HepG2 (cell line): ENCODE measurements at regions not wholly inside any gene's neighbourhood (a gene's known extent, or its start where the extent isn't known, plus 50 kb on each side); places are given as distances from the start of the nearest gene placed in this dataset.

Source experiments
- ATAC-seq: fragments of 200-7000 bp; cut with Tn5 transposase; 3 replicates; pipeline ENCODE4 v1.9.1; 2020; ENCODE audit warnings: mild to moderate bottlenecking, moderate library complexity
- BruUV-seq: library from RNA; stranded (reverse); fragments of 400-500 nt; replicated peaks from 2 replicates; lab custom pipeline; 2021; lab: Mats Ljungman, UMichigan
- CTCF ChIA-PET: fragments of 300-600 bp; formaldehyde crosslinking; extraction: SDS; loops from one replicate; lab custom pipeline; 2021; ENCODE audit warnings: low total read pairs, inconsistent platforms, low intra/inter-chr PET ratio; lab: Yijun Ruan, JAX
- POLR2A ChIA-PET: fragments of 350-600 bp; sonication (Branson Sonifier 250); formaldehyde crosslinking; loops from one replicate; lab custom pipeline; 2020; ENCODE audit warnings: antibody characterized with exemption, inconsistent platforms; lab: Yijun Ruan, JAX
- DNase-seq: peaks from one replicate; pipeline ENCODE4 v3.0.0-alpha.2; 2015; ENCODE audit warnings: low spot score
- FAIRE-seq: peaks from 3 replicates; lab custom pipeline; 2011; peaks lifted over from hg19 to GRCh38; lab: Jason Lieb, UNC
- H2AFZ ChIP-seq: one replicate; pipeline ENCODE4 v1.6.1; 2011; ENCODE audit warnings: low read length, inconsistent platforms
- H3K27ac ChIP-seq: fragments of 300-600 bp; 3 replicates; pipeline ENCODE4 v1.8.0; 2011; ENCODE audit warnings: mixed run types, mild to moderate bottlenecking, mixed read lengths, low read length, inconsistent platforms; ENCODE audit not compliant: insufficient read depth; ENCODE audit errors: extremely low read length
- H3K27me3 ChIP-seq, 2 experiments: fragments of 200-600 bp in 1 of 2; 2 replicates in 1 of 2; 3 replicates in 1 of 2; pipeline versions ENCODE4 v1.6.0 to v1.8.0; 2011; ENCODE audit warnings: low read length in 2 of 2, mild to moderate bottlenecking in 2 of 2, moderate library complexity in 2 of 2, inconsistent platforms in 1 of 2; ENCODE audit not compliant: insufficient read depth in 2 of 2, control insufficient read depth in 1 of 2
- H3K36me3 ChIP-seq, 2 experiments: fragments of 200-600 bp in 1 of 2; replicated peaks in 1 of 2; 2 replicates in 1 of 2; 3 replicates in 1 of 2; pipeline versions ENCODE4 v1.5.1 to v1.8.0; 2011; ENCODE audit warnings: low read length in 2 of 2, inconsistent platforms in 1 of 2; ENCODE audit not compliant: insufficient read depth in 2 of 2, control insufficient read depth in 1 of 2
- H3K4me1 ChIP-seq: 2 replicates; pipeline ENCODE4 v1.5.1; 2012; ENCODE audit warnings: low read length, inconsistent platforms; ENCODE audit not compliant: insufficient read depth
- H3K4me2 ChIP-seq: 2 replicates; pipeline ENCODE4 v1.6.0; 2011; ENCODE audit warnings: low read depth, low read length, inconsistent platforms
- H3K4me3 ChIP-seq, 3 experiments: fragments of 200-600 bp in 1 of 3; sonication (generic), shearing (Covaris generic) in 1 of 3; replicated peaks in 1 of 3; 2 replicates each; pipeline ENCODE4 v1.5.1; 2011 to 2016; ENCODE audit warnings: low read length in 3 of 3, inconsistent platforms in 2 of 3, low read depth in 2 of 3, mild to moderate bottlenecking in 2 of 3, control low read depth in 1 of 3, mixed read lengths in 1 of 3; ENCODE audit not compliant: insufficient read depth in 1 of 3
- H3K79me2 ChIP-seq: one replicate; pipeline ENCODE4 v1.6.1; 2011; ENCODE audit warnings: low read length, inconsistent platforms; ENCODE audit not compliant: insufficient read depth
- H3K9ac ChIP-seq: 2 replicates; pipeline ENCODE4 v1.6.0; 2011; ENCODE audit warnings: mild to moderate bottlenecking, low read depth, low read length, inconsistent platforms; ENCODE audit not compliant: insufficient read depth
- H3K9me3 ChIP-seq: 2 replicates; pipeline ENCODE4 v1.5.1; 2012; ENCODE audit warnings: mild to moderate bottlenecking, low read length
- H4K20me1 ChIP-seq: 2 replicates; pipeline ENCODE4 v1.6.0; 2011; ENCODE audit warnings: inconsistent platforms, mild to moderate bottlenecking, low read length, moderate library complexity; ENCODE audit not compliant: insufficient read depth
- CCDC6 ChIP-seq: sonication (generic); formaldehyde crosslinking; IDR thresholded peaks from 2 replicates; pipeline ENCODE4 v1.8.1; 2022; ENCODE audit warnings: mild to moderate bottlenecking, missing genetic modification reagents, moderate library complexity
- IRX3 ChIP-seq: sonication (generic); formaldehyde crosslinking; IDR thresholded peaks from 2 replicates; pipeline ENCODE4 v1.8.1; 2023; ENCODE audit warnings: mild to moderate bottlenecking, low read depth, missing genetic modification reagents, borderline replicate concordance
- MAFK ChIP-seq, 2 experiments: IDR thresholded peaks in 1 of 2; conservative IDR thresholded peaks in 1 of 2; 2 replicates each; pipeline ENCODE4 v1.6.1; 2011; ENCODE audit warnings: improper control_type of control experiment in 2 of 2, low read length in 2 of 2
- SP5 ChIP-seq: IDR thresholded peaks from 2 replicates; pipeline ENCODE4 v1.6.1; 2016; ENCODE audit warnings: low read depth, borderline replicate concordance
- ZFP82 ChIP-seq: sonication (generic); formaldehyde crosslinking; IDR thresholded peaks from 2 replicates; pipeline ENCODE4 v1.5.1; 2020; ENCODE audit warnings: mild to moderate bottlenecking, missing genetic modification reagents, borderline replicate concordance
- ZNF83 ChIP-seq: sonication (generic); formaldehyde crosslinking; IDR thresholded peaks from 2 replicates; pipeline ENCODE4 v1.4.0; 2020; ENCODE audit warnings: missing genetic modification reagents, mild to moderate bottlenecking, borderline replicate concordance
- WGBS: methylation state at CpG from one replicate; pipeline ENCODE4 v1.1.6; 2017; ENCODE audit warnings: low lambda C conversion rate; 5-methylcytosine and 5-hydroxymethylcytosine counted together
- in situ Hi-C: cut with HindIII; loops from 2 replicates; pipeline ENCODE4 v1.10.0; 2017; ENCODE audit warnings: low pct_unique_long_range_greater_than_20kb; ENCODE audit not compliant: extremely low pct_ligation_motif_present
- intact Hi-C: fragments of 100-400 bp; cut with micrococcal nuclease; formaldehyde crosslinking; loops from one replicate; pipeline ENCODE4 v1.10.0; 2022; ENCODE audit not compliant: unreplicated experiment
- TF ChIP-seq, protein P1 (sequence below): sonication (generic); formaldehyde crosslinking; IDR thresholded peaks from 2 replicates; pipeline ENCODE4 v1.4.0; 2020; ENCODE audit warnings: missing genetic modification reagents, borderline replicate concordance
- TF ChIP-seq, protein P2 (sequence below): sonication (generic); formaldehyde crosslinking; IDR thresholded peaks from 2 replicates; pipeline ENCODE4 v1.5.0; 2020; ENCODE audit warnings: missing genetic modification reagents, mild to moderate bottlenecking, borderline replicate concordance
- TF ChIP-seq, protein P3 (sequence below): sonication (generic); formaldehyde crosslinking; IDR thresholded peaks from 2 replicates; pipeline ENCODE4 v1.4.0; 2020; ENCODE audit warnings: mild to moderate bottlenecking, missing genetic modification reagents

DNA sequence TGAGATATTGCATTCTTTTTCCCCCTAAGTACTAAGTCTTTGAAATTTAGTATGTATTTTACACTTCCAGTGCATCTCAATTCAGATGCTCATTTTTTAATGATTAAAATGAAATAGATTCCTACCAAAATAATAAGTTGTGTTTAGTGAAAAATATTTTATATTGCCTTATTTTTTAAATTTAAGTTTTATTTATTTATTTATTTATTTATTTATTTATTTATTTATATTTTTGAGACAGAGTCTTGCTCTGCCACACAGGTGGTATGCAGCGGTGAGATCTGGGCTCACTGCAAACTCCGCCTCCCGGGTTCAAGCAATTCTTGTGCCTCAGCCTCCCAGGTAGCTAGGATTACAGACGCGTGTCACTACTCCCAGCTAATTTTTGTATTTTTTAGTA lies 95.5 kb downstream of the RPS24 start:
- no peak overlapping the region for H2AFZ ChIP-seq
- intact Hi-C loops (no loop called here), in situ Hi-C loops (no loop called here)
- H3K4me2 ChIP-seq: no peak overlapping the region
- no peak overlapping the region for H3K9ac ChIP-seq
- H3K36me3 ChIP-seq: no peaks in the 10 kb centered on the region
- H4K20me1 ChIP-seq: no peaks in the 10 kb centered on the region
- CTCF ChIA-PET: no interaction called here
- no peaks in the 10 kb centered on the region for H3K79me2 ChIP-seq
- H3K9me3 ChIP-seq: no peaks in the 10 kb centered on the region
- no peaks in the 10 kb centered on the region for H3K4me1 ChIP-seq
- no peak overlapping the region for H3K4me3 ChIP-seq
- no peak overlapping the region for H3K27ac ChIP-seq
- no TSS peak for BruUV-seq
- POLR2A ChIA-PET: no interaction called here
- DNase-seq (no peak), FAIRE-seq (no peak), ATAC-seq (no peak)
- no peaks in the 10 kb centered on the region for H3K27me3 ChIP-seq
- WGBS: 82% methylated on average over 5 of the region's 5 CpGs
- no peak for TF ChIP-seq IRX3 (CRISPR knock-in tag)
- TF ChIP-seq, protein P1, sequence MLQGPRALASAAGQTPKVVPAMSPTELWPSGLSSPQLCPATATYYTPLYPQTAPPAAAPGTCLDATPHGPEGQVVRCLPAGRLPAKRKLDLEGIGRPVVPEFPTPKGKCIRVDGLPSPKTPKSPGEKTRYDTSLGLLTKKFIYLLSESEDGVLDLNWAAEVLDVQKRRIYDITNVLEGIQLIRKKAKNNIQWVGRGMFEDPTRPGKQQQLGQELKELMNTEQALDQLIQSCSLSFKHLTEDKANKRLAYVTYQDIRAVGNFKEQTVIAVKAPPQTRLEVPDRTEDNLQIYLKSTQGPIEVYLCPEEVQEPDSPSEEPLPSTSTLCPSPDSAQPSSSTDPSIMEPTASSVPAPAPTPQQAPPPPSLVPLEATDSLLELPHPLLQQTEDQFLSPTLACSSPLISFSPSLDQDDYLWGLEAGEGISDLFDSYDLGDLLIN: no peak
- no peak for TF ChIP-seq ZFP82 (CRISPR knock-in tag)
- no peak for TF ChIP-seq MAFK (conservative IDR thresholded peaks at IDR 0.05 in 1 of 2, IDR thresholded peaks at IDR 0.05 in 1 of 2; ENCODE audit: low read length in 2 of 2)

DNA sequence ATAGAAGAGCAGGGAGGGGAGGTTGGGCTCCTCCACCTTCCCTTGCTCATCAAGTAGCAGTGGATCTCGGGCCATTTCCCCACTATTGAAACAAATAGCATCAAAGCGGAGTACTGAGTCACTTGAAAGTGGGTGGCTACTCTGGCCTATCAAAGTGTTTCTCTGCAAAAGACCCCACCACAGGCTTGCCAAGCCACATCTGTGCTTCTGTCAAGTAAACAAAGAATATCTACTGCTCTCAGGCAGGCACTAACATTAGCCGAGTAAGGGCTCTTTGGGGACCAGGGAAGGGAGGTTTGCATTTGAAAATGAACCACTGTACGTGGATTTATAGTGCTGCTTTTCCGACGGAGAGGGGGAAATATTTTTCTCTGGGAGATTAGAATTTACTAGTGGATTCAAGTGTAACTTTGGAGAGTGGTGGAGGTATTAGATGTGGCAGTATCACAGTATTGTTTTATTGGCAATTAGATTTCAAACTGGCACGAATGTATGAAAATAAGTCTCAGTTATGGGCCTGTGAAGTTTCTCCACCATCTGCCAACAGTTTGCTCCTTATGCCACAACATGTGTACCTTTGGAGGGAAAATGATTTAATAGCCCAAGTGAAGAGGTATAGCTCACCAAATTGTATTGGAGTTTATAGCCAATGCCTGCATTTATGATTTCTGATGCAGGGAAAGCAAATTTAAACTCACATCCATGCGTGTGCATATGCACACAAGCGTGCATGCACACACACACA lies 97.5 kb downstream of the RPS24 start:
- POLR2A ChIA-PET: no interaction called here
- ATAC-seq (no peak), DNase-seq (no peak), FAIRE-seq (no peak)
- intact Hi-C loops: no loop called here
- in situ Hi-C loops: no loop called here
- no peaks in the 10 kb centered on the region for H3K36me3 ChIP-seq
- no peak overlapping the region for H3K9ac ChIP-seq
- H3K27me3 ChIP-seq: no peaks in the 10 kb centered on the region
- H3K4me2 ChIP-seq: no peak overlapping the region
- H4K20me1 ChIP-seq: no peaks in the 10 kb centered on the region
- BruUV-seq: no TSS peak
- no peak overlapping the region for H3K4me3 ChIP-seq
- H3K27ac ChIP-seq: no peak overlapping the region
- H2AFZ ChIP-seq: no peak overlapping the region
- H3K79me2 ChIP-seq: no peaks in the 10 kb centered on the region
- no peaks in the 10 kb centered on the region for H3K9me3 ChIP-seq
- CTCF ChIA-PET: no interaction called here
- WGBS: 22% methylated on average over 9 of the region's 9 CpGs
- no peaks in the 10 kb centered on the region for H3K4me1 ChIP-seq
- TF ChIP-seq, protein P2, sequence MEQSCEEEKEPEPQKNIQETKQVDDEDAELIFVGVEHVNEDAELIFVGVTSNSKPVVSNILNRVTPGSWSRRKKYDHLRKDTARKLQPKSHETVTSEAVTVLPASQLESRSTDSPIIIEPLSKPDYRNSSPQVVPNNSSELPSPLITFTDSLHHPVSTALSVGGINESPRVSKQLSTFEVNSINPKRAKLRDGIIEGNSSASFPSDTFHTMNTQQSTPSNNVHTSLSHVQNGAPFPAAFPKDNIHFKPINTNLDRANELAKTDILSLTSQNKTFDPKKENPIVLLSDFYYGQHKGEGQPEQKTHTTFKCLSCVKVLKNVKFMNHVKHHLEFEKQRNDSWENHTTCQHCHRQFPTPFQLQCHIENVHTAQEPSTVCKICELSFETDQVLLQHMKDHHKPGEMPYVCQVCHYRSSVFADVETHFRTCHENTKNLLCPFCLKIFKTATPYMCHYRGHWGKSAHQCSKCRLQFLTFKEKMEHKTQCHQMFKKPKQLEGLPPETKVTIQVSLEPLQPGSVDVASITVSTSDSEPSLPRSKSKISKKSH (CRISPR knock-in tag): no peak
- TF ChIP-seq ZNF83: no peak
- TF ChIP-seq SP5 (CRISPR knock-in tag): no peak
- TF ChIP-seq, protein P3, sequence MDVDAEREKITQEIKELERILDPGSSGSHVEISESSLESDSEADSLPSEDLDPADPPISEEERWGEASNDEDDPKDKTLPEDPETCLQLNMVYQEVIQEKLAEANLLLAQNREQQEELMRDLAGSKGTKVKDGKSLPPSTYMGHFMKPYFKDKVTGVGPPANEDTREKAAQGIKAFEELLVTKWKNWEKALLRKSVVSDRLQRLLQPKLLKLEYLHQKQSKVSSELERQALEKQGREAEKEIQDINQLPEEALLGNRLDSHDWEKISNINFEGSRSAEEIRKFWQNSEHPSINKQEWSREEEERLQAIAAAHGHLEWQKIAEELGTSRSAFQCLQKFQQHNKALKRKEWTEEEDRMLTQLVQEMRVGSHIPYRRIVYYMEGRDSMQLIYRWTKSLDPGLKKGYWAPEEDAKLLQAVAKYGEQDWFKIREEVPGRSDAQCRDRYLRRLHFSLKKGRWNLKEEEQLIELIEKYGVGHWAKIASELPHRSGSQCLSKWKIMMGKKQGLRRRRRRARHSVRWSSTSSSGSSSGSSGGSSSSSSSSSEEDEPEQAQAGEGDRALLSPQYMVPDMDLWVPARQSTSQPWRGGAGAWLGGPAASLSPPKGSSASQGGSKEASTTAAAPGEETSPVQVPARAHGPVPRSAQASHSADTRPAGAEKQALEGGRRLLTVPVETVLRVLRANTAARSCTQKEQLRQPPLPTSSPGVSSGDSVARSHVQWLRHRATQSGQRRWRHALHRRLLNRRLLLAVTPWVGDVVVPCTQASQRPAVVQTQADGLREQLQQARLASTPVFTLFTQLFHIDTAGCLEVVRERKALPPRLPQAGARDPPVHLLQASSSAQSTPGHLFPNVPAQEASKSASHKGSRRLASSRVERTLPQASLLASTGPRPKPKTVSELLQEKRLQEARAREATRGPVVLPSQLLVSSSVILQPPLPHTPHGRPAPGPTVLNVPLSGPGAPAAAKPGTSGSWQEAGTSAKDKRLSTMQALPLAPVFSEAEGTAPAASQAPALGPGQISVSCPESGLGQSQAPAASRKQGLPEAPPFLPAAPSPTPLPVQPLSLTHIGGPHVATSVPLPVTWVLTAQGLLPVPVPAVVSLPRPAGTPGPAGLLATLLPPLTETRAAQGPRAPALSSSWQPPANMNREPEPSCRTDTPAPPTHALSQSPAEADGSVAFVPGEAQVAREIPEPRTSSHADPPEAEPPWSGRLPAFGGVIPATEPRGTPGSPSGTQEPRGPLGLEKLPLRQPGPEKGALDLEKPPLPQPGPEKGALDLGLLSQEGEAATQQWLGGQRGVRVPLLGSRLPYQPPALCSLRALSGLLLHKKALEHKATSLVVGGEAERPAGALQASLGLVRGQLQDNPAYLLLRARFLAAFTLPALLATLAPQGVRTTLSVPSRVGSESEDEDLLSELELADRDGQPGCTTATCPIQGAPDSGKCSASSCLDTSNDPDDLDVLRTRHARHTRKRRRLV (CRISPR knock-in tag): no peak
- no peak for TF ChIP-seq CCDC6 (CRISPR knock-in tag)
